ENCODE measurements at regions not wholly inside any gene's neighbourhood (a gene's known extent, or its start where the extent isn't known, plus 50 kb on each side); places are given as distances from the start of the nearest gene placed in this dataset.

- Histone ChIP-seq H4K20me1 (ENCODE audit: control insufficient read depth, insufficient read depth, low read depth, low read length) (no peaks in the 10 kb centered on the region), H3K27me3 (ENCODE audit: control insufficient read depth, low read length) (no peaks in the 10 kb centered on the region), H3K4me1 (ENCODE audit: control insufficient read depth, low read length) (no peaks in the 10 kb centered on the region), H3K79me2 (ENCODE audit: control insufficient read depth, low read length) (no peaks in the 10 kb centered on the region), H3K9me2 (replicated peaks; ENCODE audit: control insufficient read depth, low read length) (no peaks in the 10 kb centered on the region), H3K27ac (ENCODE audit: low read depth, low read length) (no peak overlapping the region), H3K9me3 (ENCODE audit: control insufficient read depth, insufficient read depth, low read length) (no peaks in the 10 kb centered on the region), H3F3A (ENCODE audit: control insufficient read depth, insufficient read depth) (no peaks in the 10 kb centered on the region), H3K4me3 (ENCODE audit: low read length) (no peak overlapping the region), H3K36me3 (ENCODE audit: control insufficient read depth, low read length) (no peaks in the 10 kb centered on the region), H3K4me2 (ENCODE audit: low read length) (no peak overlapping the region)
- TF ChIP-seq CTCF (IDR thresholded peaks at IDR 0.05; ENCODE audit: low read depth, low read length, poor library complexity, severe bottlenecking) (no peak), EZH2phosphoT487 (IDR thresholded peaks at IDR 0.05; ENCODE audit: borderline replicate concordance, low read length) (no peak)
These were observed 402.6 kb downstream of the SIPA1L2 start for GRCh38 chr1:232227306-232227705.

GRCh38 chr1:232226197-232226712 lies 403.7 kb downstream of the SIPA1L2 start:
- H3F3A ChIP-seq (ENCODE audit: control insufficient read depth, insufficient read depth), result no peaks in the 10 kb centered on the region
- no peaks in the 10 kb centered on the region for H4K20me1 ChIP-seq (ENCODE audit: control insufficient read depth, insufficient read depth, low read depth, low read length)
- no peaks in the 10 kb centered on the region for H3K27me3 ChIP-seq (ENCODE audit: control insufficient read depth, low read length)
- H3K79me2 ChIP-seq (ENCODE audit: control insufficient read depth, low read length), result no peaks in the 10 kb centered on the region
- H3K9me3 ChIP-seq (ENCODE audit: control insufficient read depth, insufficient read depth, low read length), result no peaks in the 10 kb centered on the region
- H3K4me2 ChIP-seq (ENCODE audit: low read length), result no peak overlapping the region
- no peak overlapping the region for H3K4me3 ChIP-seq (ENCODE audit: low read length)
- H3K36me3 ChIP-seq (ENCODE audit: control insufficient read depth, low read length), result no peaks in the 10 kb centered on the region
- no peaks in the 10 kb centered on the region for H3K4me1 ChIP-seq (ENCODE audit: control insufficient read depth, low read length)
- TF ChIP-seq EZH2phosphoT487 (IDR thresholded peaks at IDR 0.05; ENCODE audit: borderline replicate concordance, low read length) (no peak), CTCF (IDR thresholded peaks at IDR 0.05; ENCODE audit: low read depth, low read length, poor library complexity, severe bottlenecking) (no peak)
- no peak overlapping the region for H3K27ac ChIP-seq (ENCODE audit: low read depth, low read length)
- no peaks in the 10 kb centered on the region for H3K9me2 ChIP-seq (replicated peaks; ENCODE audit: control insufficient read depth, low read length)

- Histone ChIP-seq H3F3A (ENCODE audit: control insufficient read depth, insufficient read depth) (no peaks in the 10 kb centered on the region), H3K4me1 (ENCODE audit: control insufficient read depth, low read length) (no peaks in the 10 kb centered on the region), H3K9me2 (replicated peaks; ENCODE audit: control insufficient read depth, low read length) (no peaks in the 10 kb centered on the region), H3K27me3 (ENCODE audit: control insufficient read depth, low read length) (no peaks in the 10 kb centered on the region), H3K36me3 (ENCODE audit: control insufficient read depth, low read length) (no peaks in the 10 kb centered on the region), H3K9me3 (ENCODE audit: control insufficient read depth, insufficient read depth, low read length) (no peaks in the 10 kb centered on the region), H3K4me3 (ENCODE audit: low read length) (no peak overlapping the region), H3K27ac (ENCODE audit: low read depth, low read length) (no peak overlapping the region), H4K20me1 (ENCODE audit: control insufficient read depth, insufficient read depth, low read depth, low read length) (no peaks in the 10 kb centered on the region), H3K79me2 (ENCODE audit: control insufficient read depth, low read length) (no peaks in the 10 kb centered on the region), H3K4me2 (ENCODE audit: low read length) (no peak overlapping the region)
- TF ChIP-seq CTCF (IDR thresholded peaks at IDR 0.05; ENCODE audit: low read depth, low read length, poor library complexity, severe bottlenecking), result no peak
- TF ChIP-seq EZH2phosphoT487 (IDR thresholded peaks at IDR 0.05; ENCODE audit: borderline replicate concordance, low read length), result no peak
These were observed 404.4 kb downstream of the SIPA1L2 start for GRCh38 chr1:232225336-232226131.

Measured in DOHH2 (cell line).